ENCODE measurements at regions not wholly inside any gene's neighbourhood (a gene's known extent, or its start where the extent isn't known, plus 50 kb on each side); places are given as distances from the start of the nearest gene placed in this dataset.

- ATAC-seq (no peak), DNase-seq (no peak)
- TF ChIP-seq POLR2A (IDR thresholded peaks at IDR 0.05) (no peak), CTCF (IDR thresholded peaks at IDR 0.05) (no peak)
- no peak overlapping the region for H3K27ac ChIP-seq
- H3K36me3 ChIP-seq (replicated peaks in 1 of 2; ENCODE audit: insufficient read depth in 1 of 2, low read depth in 2 of 2): no peaks in the 10 kb centered on the region
- intact Hi-C loops (cut with DNase I): no loop called here
- no peaks in the 10 kb centered on the region for H3K4me1 ChIP-seq
- no peak overlapping the region for H3K4me3 ChIP-seq
- H3K27me3 ChIP-seq: no peaks in the 10 kb centered on the region
- WGBS, 2 donors: 73 to 76% methylated on average over 3 of the region's 3 CpGs
- H3K9me3 ChIP-seq: no peaks in the 10 kb centered on the region
These were observed 285.1 kb upstream of the ID4 start for GRCh38 chr6:19552076-19552475.

GRCh38 chr6:19552588-19552987 lies 284.6 kb upstream of the ID4 start:
- TF ChIP-seq POLR2A (IDR thresholded peaks at IDR 0.05) (no peak), CTCF (IDR thresholded peaks at IDR 0.05) (no peak)
- ATAC-seq (no peak), DNase-seq (no peak)
- intact Hi-C loops (cut with DNase I): no loop called here
- Histone ChIP-seq H3K9me3 (no peaks in the 10 kb centered on the region), H3K27ac (no peak overlapping the region), H3K4me1 (no peaks in the 10 kb centered on the region), H3K4me3 (no peak overlapping the region), H3K36me3 (replicated peaks in 1 of 2; ENCODE audit: insufficient read depth in 1 of 2, low read depth in 2 of 2) (no peaks in the 10 kb centered on the region), H3K27me3 (no peaks in the 10 kb centered on the region)
- 58 to 60% methylated on average over 2 of the region's 2 CpGs for WGBS, 2 donors

GRCh38 chr6:19554356-19555225 lies 282.6 kb upstream of the ID4 start:
- TF ChIP-seq CTCF (IDR thresholded peaks at IDR 0.05): no peak
- no peak for TF ChIP-seq POLR2A (IDR thresholded peaks at IDR 0.05)
- Histone ChIP-seq H3K4me3 (no peak overlapping the region), H3K27me3 (no peaks in the 10 kb centered on the region), H3K27ac (no peak overlapping the region), H3K9me3 (no peaks in the 10 kb centered on the region), H3K4me1 (no peaks in the 10 kb centered on the region), H3K36me3 (replicated peaks in 1 of 2; ENCODE audit: insufficient read depth in 1 of 2, low read depth in 2 of 2) (no peaks in the 10 kb centered on the region)
- 51 to 53% methylated on average over 9 of the region's 9 CpGs for WGBS, 2 donors
- peak; percentile 21 for ATAC-seq
- intact Hi-C loops (cut with DNase I): no loop called here
- DNase-seq: peak; percentile 24 to 70 (median 61)

GRCh38 chr6:19557191-19557590 lies 280.0 kb upstream of the ID4 start:
- intact Hi-C loops (cut with DNase I): no loop called here
- ATAC-seq (no peak), DNase-seq (no peak)
- H3K4me3 ChIP-seq: no peak overlapping the region
- no peaks in the 10 kb centered on the region for H3K27me3 ChIP-seq
- H3K27ac ChIP-seq: no peak overlapping the region
- no peaks in the 10 kb centered on the region for H3K9me3 ChIP-seq
- H3K4me1 ChIP-seq: no peaks in the 10 kb centered on the region
- WGBS, 2 donors: 82 to 86% methylated on average over 3 of the region's 3 CpGs
- TF ChIP-seq POLR2A (IDR thresholded peaks at IDR 0.05) (no peak), CTCF (IDR thresholded peaks at IDR 0.05) (no peak)
- no peaks in the 10 kb centered on the region for H3K36me3 ChIP-seq (replicated peaks in 1 of 2; ENCODE audit: insufficient read depth in 1 of 2, low read depth in 2 of 2)

- intact Hi-C loops (cut with DNase I): no loop called here
- Histone ChIP-seq H3K27ac (no peak overlapping the region), H3K4me1 (no peaks in the 10 kb centered on the region), H3K4me3 (no peak overlapping the region), H3K27me3 (no peaks in the 10 kb centered on the region), H3K36me3 (replicated peaks in 1 of 2; ENCODE audit: insufficient read depth in 1 of 2, low read depth in 2 of 2) (no peaks in the 10 kb centered on the region), H3K9me3 (no peaks in the 10 kb centered on the region)
- WGBS, 2 donors: 69 to 89% methylated on average over 2 of the region's 2 CpGs
- TF ChIP-seq CTCF (IDR thresholded peaks at IDR 0.05): no peak
- no peak for TF ChIP-seq POLR2A (IDR thresholded peaks at IDR 0.05)
- DNase-seq: no peak
- no peak for ATAC-seq
These were observed 279.0 kb upstream of the ID4 start for GRCh38 chr6:19558201-19558600.
